ENCODE measurements at regions not wholly inside any gene's neighbourhood (a gene's known extent, or its start where the extent isn't known, plus 50 kb on each side); places are given as distances from the start of the nearest gene placed in this dataset.

- peak; percentile 3 to 74 for DNase-seq (ENCODE audit: low read depth in 2 of 2)
- no peak overlapping the region for H2AFZ ChIP-seq (ENCODE audit: low read length)
- no peak for TF ChIP-seq EZH2 (IDR thresholded peaks at IDR 0.05; ENCODE audit: low read length, missing control alignments)
- TF ChIP-seq CTCF (conservative IDR thresholded peaks at IDR 0.05 in 1 of 2, IDR thresholded peaks at IDR 0.05 in 1 of 2; ENCODE audit: low read depth in 1 of 2, low read length in 2 of 2): no peak
- H3K27me3 ChIP-seq (ENCODE audit: control insufficient read depth, insufficient read depth, low read length): no peaks in the 10 kb centered on the region
- H3K9ac ChIP-seq (ENCODE audit: insufficient read depth, low read length): no peak overlapping the region
- no peaks in the 10 kb centered on the region for H3K4me1 ChIP-seq (ENCODE audit: control insufficient read depth, extremely low read depth, insufficient read depth, low read length)
- H3K4me3 ChIP-seq (replicated peaks in 1 of 4; ENCODE audit: control extremely low read depth in 1 of 4, insufficient read depth in 1 of 4, low read depth in 3 of 4, low read length in 4 of 4): no peak overlapping the region
- H3K4me2 ChIP-seq (ENCODE audit: extremely low read depth, insufficient read depth, low read length): no peak overlapping the region
- H3K36me3 ChIP-seq (ENCODE audit: control insufficient read depth, insufficient read depth, low read length): no peaks in the 10 kb centered on the region
- no peak overlapping the region for H3K27ac ChIP-seq (ENCODE audit: insufficient read depth, low read length)
- no peaks in the 10 kb centered on the region for H3K79me2 ChIP-seq (ENCODE audit: control insufficient read depth, insufficient read depth, low read length)
- H3K9me3 ChIP-seq (ENCODE audit: control insufficient read depth, insufficient read depth, low read depth, low read length): no peaks in the 10 kb centered on the region
- H4K20me1 ChIP-seq (ENCODE audit: control insufficient read depth, extremely low read depth, insufficient read depth, low read length): no peaks in the 10 kb centered on the region
Observed at GRCh38 chr4:101667348-101667747, 123.2 kb upstream of the BANK1 start.

GRCh38 chr4:101660607-101661006 lies 129.9 kb upstream of the BANK1 start:
- no peaks in the 10 kb centered on the region for H3K36me3 ChIP-seq (ENCODE audit: control insufficient read depth, insufficient read depth, low read length)
- H3K9me3 ChIP-seq (ENCODE audit: control insufficient read depth, insufficient read depth, low read depth, low read length): no peaks in the 10 kb centered on the region
- H4K20me1 ChIP-seq (ENCODE audit: control insufficient read depth, extremely low read depth, insufficient read depth, low read length): no peaks in the 10 kb centered on the region
- TF ChIP-seq CTCF (conservative IDR thresholded peaks at IDR 0.05 in 1 of 2, IDR thresholded peaks at IDR 0.05 in 1 of 2; ENCODE audit: low read depth in 1 of 2, low read length in 2 of 2) (no peak), EZH2 (IDR thresholded peaks at IDR 0.05; ENCODE audit: low read length, missing control alignments) (no peak)
- no peak overlapping the region for H3K27ac ChIP-seq (ENCODE audit: insufficient read depth, low read length)
- no peak overlapping the region for H3K4me3 ChIP-seq (replicated peaks in 1 of 4; ENCODE audit: control extremely low read depth in 1 of 4, insufficient read depth in 1 of 4, low read depth in 3 of 4, low read length in 4 of 4)
- no peak overlapping the region for H2AFZ ChIP-seq (ENCODE audit: low read length)
- H3K27me3 ChIP-seq (ENCODE audit: control insufficient read depth, insufficient read depth, low read length): no peaks in the 10 kb centered on the region
- H3K79me2 ChIP-seq (ENCODE audit: control insufficient read depth, insufficient read depth, low read length): no peaks in the 10 kb centered on the region
- H3K4me1 ChIP-seq (ENCODE audit: control insufficient read depth, extremely low read depth, insufficient read depth, low read length): no peaks in the 10 kb centered on the region
- no peak overlapping the region for H3K4me2 ChIP-seq (ENCODE audit: extremely low read depth, insufficient read depth, low read length)
- H3K9ac ChIP-seq (ENCODE audit: insufficient read depth, low read length): no peak overlapping the region
- no peak for DNase-seq (ENCODE audit: low read depth in 2 of 2)

GRCh38 chr4:101655857-101656256 lies 134.7 kb upstream of the BANK1 start:
- no peak overlapping the region for H3K9ac ChIP-seq (ENCODE audit: insufficient read depth, low read length)
- no peaks in the 10 kb centered on the region for H3K36me3 ChIP-seq (ENCODE audit: control insufficient read depth, insufficient read depth, low read length)
- H3K9me3 ChIP-seq (ENCODE audit: control insufficient read depth, insufficient read depth, low read depth, low read length): no peaks in the 10 kb centered on the region
- no peaks in the 10 kb centered on the region for H4K20me1 ChIP-seq (ENCODE audit: control insufficient read depth, extremely low read depth, insufficient read depth, low read length)
- no peak overlapping the region for H3K27ac ChIP-seq (ENCODE audit: insufficient read depth, low read length)
- H3K4me3 ChIP-seq (replicated peaks in 1 of 4; ENCODE audit: control extremely low read depth in 1 of 4, insufficient read depth in 1 of 4, low read depth in 3 of 4, low read length in 4 of 4): no peak overlapping the region
- no peaks in the 10 kb centered on the region for H3K27me3 ChIP-seq (ENCODE audit: control insufficient read depth, insufficient read depth, low read length)
- no peaks in the 10 kb centered on the region for H3K79me2 ChIP-seq (ENCODE audit: control insufficient read depth, insufficient read depth, low read length)
- no peak overlapping the region for H2AFZ ChIP-seq (ENCODE audit: low read length)
- no peaks in the 10 kb centered on the region for H3K4me1 ChIP-seq (ENCODE audit: control insufficient read depth, extremely low read depth, insufficient read depth, low read length)
- TF ChIP-seq CTCF (conservative IDR thresholded peaks at IDR 0.05 in 1 of 2, IDR thresholded peaks at IDR 0.05 in 1 of 2; ENCODE audit: low read depth in 1 of 2, low read length in 2 of 2) (no peak), EZH2 (IDR thresholded peaks at IDR 0.05; ENCODE audit: low read length, missing control alignments) (no peak)
- no peak overlapping the region for H3K4me2 ChIP-seq (ENCODE audit: extremely low read depth, insufficient read depth, low read length)
- no peak for DNase-seq (ENCODE audit: low read depth in 2 of 2)
